ENCODE measurements at regions not wholly inside any gene's neighbourhood (a gene's known extent, or its start where the extent isn't known, plus 50 kb on each side); places are given as distances from the start of the nearest gene placed in this dataset.

DNA sequence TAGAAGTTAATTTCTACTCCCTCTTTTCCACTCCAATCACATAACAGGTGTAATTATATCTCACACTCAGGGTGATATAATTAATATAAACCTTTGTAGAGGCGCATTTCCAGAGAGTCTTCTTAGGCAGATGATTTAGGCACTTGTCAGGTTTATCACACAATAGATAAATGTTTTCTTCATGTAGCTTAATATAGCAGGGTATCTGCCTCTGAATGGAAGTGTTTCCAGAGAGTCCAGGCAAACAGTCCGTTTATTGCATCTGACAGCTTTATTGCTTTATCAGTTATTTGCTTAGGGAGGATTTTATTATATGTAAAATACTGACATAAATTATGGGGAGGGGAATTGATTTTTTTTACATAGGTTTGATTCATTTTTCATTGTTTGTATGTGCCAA is 766.3 kb downstream of the SLC4A3 start:
- no peak for FAIRE-seq
- DNase-seq (ENCODE audit: low spot score) = no peak

- DNase-seq (ENCODE audit: low spot score) (peak; percentile 58), FAIRE-seq (peak; percentile 58)
Observed at GRCh38 chr2:220394433-220394832, 767.0 kb downstream of the SLC4A3 start.

- no peak for DNase-seq (ENCODE audit: low spot score)
Observed at GRCh38 chr2:220396287-220396686, 768.9 kb downstream of the SLC4A3 start.

GRCh38 chr2:220410296-220410695 is 782.9 kb downstream of the SLC4A3 start:
- FAIRE-seq = no peak
- no peak for DNase-seq (ENCODE audit: low spot score)

More at GRCh38 chr2:220396287-220396686, 768.9 kb downstream of the SLC4A3 start:
- FAIRE-seq = no peak

GRCh38 chr2:220417503-220417902 is 790.1 kb downstream of the SLC4A3 start:
- FAIRE-seq = no peak
- no peak for DNase-seq (ENCODE audit: low spot score)

GRCh38 chr2:220419647-220420046 is 792.2 kb downstream of the SLC4A3 start:
- no peak for FAIRE-seq
- no peak for DNase-seq (ENCODE audit: low spot score)

DNA sequence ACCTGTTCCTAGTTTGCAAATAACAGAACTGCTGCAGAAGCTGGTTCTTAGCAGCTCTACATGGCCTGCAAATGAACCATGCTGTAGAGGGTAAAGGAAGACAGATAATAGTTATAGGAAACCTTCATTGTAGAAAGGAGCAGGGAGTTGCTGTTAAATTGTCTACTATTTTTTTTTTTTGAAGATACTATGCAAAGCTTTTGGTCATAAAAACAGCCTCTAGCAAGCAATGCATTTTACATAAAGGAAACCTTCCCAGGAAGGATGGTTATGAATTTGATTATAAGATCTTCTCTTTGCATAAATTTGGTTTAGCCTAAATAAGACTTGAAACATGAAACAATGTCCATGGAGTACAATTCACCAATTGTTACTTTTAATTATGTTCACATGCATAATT is 793.4 kb downstream of the SLC4A3 start:
- FAIRE-seq (no peak), DNase-seq (ENCODE audit: low spot score) (no peak)

DNA sequence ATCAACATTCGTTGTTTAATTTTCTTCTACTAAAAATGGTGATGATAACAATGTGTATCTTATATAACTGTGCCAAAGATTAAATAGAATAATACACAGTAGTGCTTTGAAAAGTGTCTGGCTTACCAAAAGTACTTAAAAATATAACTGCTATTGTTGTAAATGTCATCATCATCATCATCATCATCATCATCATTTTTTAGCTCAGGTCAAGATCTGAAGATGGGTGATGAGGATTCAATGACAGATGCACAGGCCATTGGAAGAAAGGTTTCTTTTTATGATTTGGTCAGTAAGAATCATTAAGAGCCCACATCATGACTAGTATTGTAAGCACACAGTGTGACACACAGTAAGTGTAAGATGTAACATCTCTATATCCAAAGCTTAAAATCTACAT is 795.2 kb downstream of the SLC4A3 start:
- DNase-seq (ENCODE audit: low spot score) = no peak
- FAIRE-seq = no peak

DNA sequence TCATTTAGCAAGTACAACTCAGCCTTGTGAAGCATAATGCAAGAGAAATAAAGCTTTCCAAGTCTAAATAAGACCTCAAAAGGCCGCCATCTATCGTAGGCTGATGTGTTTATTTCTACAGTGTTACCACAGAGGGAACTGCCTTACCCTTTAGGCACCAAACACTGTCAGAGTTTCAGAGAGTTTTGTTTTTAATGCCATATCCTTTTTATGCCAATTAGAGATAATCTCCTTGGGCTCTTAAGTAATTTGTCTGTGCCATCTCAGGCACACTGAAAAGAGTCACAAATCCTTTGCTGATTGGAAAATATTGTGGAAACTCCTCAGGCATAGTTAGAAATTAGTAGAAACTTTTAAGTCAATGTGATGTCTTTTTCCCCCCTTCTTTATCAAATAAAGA is 797.1 kb downstream of the SLC4A3 start:
- DNase-seq (ENCODE audit: low spot score) (no peak), FAIRE-seq (no peak)

GRCh38 chr2:220432645-220433044 is 805.2 kb downstream of the SLC4A3 start:
- FAIRE-seq = no peak
- DNase-seq (ENCODE audit: low spot score) = no peak

GRCh38 chr2:220433131-220433530 is 805.7 kb downstream of the SLC4A3 start:
- FAIRE-seq (no peak), DNase-seq (ENCODE audit: low spot score) (no peak)

DNA sequence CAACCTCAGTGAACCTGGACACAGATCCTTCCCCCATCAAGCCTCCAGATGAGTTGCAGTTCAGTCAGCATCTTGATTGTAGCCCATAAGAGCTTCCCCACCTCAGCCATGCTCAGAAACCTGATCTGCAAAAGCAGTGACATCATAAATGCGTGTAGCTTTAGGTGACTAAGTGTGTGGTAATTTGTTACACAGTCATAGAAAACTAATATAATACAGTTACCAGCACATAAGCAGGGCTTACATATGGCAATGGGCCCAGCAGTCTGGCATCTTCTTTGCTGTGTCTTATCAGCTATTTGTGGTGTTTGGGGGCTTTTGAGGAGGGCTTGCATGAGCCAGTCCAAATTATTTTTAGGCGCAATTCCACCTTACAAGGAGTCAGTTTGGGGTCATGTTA is 807.0 kb downstream of the SLC4A3 start:
- FAIRE-seq = no peak
- DNase-seq (ENCODE audit: low spot score) = peak; percentile 42

- DNase-seq (ENCODE audit: low spot score) = no peak
- FAIRE-seq = no peak
Observed at GRCh38 chr2:220437938-220438337, 810.5 kb downstream of the SLC4A3 start.

DNA sequence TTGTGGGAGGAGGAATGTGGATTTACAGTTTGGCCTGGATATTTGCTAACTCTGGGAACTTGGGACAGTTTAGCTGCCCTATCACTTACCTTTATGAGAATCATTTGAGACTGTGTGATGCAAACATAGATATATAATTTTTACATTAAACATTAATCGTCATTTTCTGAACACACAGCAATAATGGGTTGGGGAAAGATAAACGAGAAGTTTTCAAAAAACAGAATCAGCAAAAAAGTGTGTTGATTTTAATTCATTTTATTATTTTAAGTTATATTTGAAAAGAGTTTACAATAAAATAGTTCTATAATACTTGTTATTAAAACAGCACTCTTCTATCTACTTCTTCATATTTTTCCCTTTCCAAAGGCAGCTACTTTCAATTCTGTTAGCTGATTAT is 813.3 kb downstream of the SLC4A3 start:
- no peak for FAIRE-seq
- no peak for DNase-seq (ENCODE audit: low spot score)

DNA sequence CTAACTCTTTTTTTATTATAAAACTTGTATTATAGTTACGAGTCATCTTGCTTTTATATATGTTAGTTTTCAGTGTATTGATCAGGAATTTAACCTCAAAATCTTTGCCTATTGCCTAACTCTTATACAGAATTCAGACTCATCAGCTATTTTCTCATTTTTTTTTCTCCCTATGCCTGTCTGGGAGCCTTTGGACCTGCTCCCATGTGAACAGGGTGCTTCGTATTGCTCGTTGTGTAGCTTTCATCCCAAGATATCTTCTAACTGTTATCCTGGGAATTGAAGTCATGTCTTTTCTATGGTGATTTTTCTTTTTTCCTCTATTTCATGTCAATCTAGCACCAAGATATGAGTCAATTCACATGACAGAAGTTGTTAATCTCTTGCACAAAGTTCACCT is 814.0 kb downstream of the SLC4A3 start:
- DNase-seq (ENCODE audit: low spot score) (no peak), FAIRE-seq (no peak)

DNA sequence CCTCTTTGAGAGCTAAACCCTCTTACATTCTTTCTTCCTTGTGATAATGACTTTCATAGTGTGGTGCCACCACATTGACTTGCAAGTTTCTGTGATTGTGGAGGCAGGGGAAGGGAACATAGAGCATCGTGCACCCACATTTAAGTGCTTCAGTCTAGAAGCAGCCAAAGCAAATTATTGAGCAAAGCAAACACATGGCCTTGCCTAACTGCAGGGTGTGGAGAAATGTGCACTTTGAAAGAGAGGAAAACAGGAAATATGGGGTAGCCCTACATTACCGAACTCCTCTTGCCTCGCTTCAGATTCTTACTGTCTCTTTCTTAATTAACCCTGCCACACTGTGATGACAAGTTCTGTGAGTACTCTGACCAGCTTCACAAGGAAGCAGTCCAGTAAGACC is 814.6 kb downstream of the SLC4A3 start:
- no peak for FAIRE-seq
- DNase-seq (ENCODE audit: low spot score) = no peak

DNA sequence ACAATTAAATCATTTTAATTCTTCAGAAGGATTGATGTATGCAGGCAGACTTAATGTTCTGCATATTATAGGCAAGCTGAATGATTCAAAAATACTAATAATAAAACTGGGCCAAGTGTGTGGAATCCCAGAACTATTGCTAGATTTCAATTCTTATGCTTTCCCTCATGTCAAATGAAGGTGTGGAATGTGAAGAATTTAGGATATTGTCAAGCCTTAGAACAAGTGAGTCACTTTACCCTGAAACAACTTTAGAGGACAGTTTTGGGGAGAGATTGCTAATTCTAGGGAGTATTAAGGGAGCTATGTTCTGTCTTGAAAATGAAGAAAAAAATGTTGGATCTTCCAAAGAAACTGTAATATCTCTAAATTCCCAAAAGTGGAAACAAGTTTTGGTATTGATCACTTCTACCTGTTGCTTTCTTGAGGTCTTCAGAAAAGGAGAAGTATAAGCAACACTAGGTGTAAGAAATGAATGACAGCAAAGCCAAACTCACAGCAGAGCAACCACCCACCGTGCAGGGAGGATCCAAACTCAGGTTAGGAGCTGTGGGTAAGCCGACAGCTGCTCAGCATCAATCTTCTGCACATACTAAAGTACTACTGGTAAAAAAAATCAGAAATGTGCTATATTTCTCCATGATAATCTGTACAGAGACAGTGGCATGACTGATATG is 818.1 kb downstream of the SLC4A3 start:
- FAIRE-seq = no peak
- no peak for DNase-seq (ENCODE audit: low spot score)

GRCh38 chr2:220446106-220446712 is 818.8 kb downstream of the SLC4A3 start:
- DNase-seq (ENCODE audit: low spot score) (no peak), FAIRE-seq (no peak)

DNA sequence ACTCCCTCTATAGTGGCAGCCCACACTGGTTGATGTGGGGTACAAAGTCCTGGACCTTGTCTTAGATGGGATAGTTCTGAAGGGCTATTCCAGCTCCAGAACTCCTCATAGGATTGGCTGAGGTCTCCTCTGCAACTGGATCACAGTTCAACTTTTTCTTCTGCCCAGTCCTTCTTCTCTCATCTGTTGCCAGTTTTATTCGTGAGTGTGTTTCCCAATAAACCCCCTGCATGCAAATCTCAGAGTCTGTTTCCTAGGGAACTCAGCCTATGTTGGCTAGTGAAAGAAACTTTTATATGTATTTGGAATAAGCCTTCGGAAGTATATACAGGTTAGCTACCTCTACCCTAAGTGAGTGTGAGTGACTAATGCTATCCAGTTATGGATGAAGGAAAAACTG is 823.4 kb downstream of the SLC4A3 start:
- DNase-seq (ENCODE audit: low spot score) (no peak), FAIRE-seq (no peak)

DNA sequence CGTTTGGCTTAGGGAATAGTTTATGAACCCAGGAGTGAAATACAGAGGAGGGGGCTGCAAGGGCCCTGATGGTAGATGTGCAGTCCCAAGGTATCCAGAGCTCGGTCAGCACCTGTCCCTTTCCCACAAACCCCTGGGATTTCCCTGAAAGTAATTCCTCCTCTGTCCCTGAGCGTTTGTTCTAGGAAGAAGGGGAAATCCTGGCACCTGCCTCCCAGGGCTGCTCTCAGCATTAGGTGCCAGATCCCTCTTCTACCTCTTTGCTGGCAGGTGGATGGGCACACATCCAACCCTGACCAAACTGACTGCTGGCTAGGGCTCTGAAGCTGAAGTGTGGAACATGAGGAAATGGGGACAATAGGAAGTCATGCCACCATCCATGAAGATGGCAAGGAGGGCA is 824.0 kb downstream of the SLC4A3 start:
- FAIRE-seq (no peak), DNase-seq (ENCODE audit: low spot score) (no peak)

GRCh38 chr2:220452561-220452960 is 825.1 kb downstream of the SLC4A3 start:
- FAIRE-seq (no peak), DNase-seq (ENCODE audit: low spot score) (no peak)

- FAIRE-seq = no peak
- DNase-seq (ENCODE audit: low spot score) = no peak
Observed at GRCh38 chr2:220455351-220455990, 828.0 kb downstream of the SLC4A3 start.

DNA sequence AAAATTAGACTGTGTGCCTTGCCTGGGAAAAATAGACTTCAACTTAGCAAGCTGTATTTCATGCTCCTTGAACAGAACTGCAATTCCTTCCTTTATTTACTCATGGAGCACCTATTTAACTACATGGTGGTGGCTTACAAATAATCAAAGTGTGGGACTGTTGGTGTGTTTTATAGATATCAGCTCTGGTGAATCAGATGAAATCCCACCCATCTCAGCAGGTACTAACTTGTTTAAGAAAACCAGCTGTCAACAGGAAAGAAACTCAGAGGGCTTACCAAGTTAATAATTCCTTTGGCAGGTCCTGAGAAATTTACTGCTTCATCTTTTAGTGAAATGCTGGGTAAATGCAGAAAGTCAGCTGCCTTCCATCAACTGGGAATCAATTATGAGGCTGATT is 830.6 kb downstream of the SLC4A3 start:
- FAIRE-seq (no peak), DNase-seq (ENCODE audit: low spot score) (no peak)
